Left kidney (tissue), 1 donor: ENCODE measurements at regions not wholly inside any gene's neighbourhood (a gene's known extent, or its start where the extent isn't known, plus 50 kb on each side); places are given as distances from the start of the nearest gene placed in this dataset.
A peak's percentile ranks its signal among the peaks of the same experiment; 100 is the strongest.
"Not testable (repeated sequence)": the region's sequence is repeated elsewhere in the genome, so short reads cannot be mapped to it uniquely, and the experiment has no call there.

ENCODE experiments used
- DNase-seq: peaks from one replicate; pipeline ENCODE4 v3.0.0-alpha.2; 2013

- DNase-seq = no peak
Measured at GRCh38 chr9:27818348-27818747, 245.1 kb upstream of the C9orf72 start.

GRCh38 chr9:27828908-27829307, 255.6 kb upstream of the C9orf72 start:
- no peak for DNase-seq

GRCh38 chr9:27829621-27830020, 256.3 kb upstream of the C9orf72 start:
- DNase-seq = no peak

- DNase-seq = not testable (repeated sequence)
Measured at GRCh38 chr9:27832108-27832507, 258.8 kb upstream of the C9orf72 start.

- DNase-seq = no peak
Measured at GRCh38 chr9:27835286-27835685, 262.0 kb upstream of the C9orf72 start.

GRCh38 chr9:27835746-27836145, 262.5 kb upstream of the C9orf72 start:
- DNase-seq = no peak

GRCh38 chr9:27836661-27837401, 263.6 kb upstream of the C9orf72 start:
- no peak for DNase-seq

- DNase-seq = no peak
Measured at GRCh38 chr9:27838876-27839275, 265.6 kb upstream of the C9orf72 start.

- DNase-seq = not testable (repeated sequence)
Measured at GRCh38 chr9:27839767-27840166, 266.5 kb upstream of the C9orf72 start.

- DNase-seq = no peak
Measured at GRCh38 chr9:27844797-27845196, 271.5 kb upstream of the C9orf72 start.

GRCh38 chr9:27847380-27847779, 274.1 kb upstream of the C9orf72 start:
- no peak for DNase-seq

GRCh38 chr9:27847818-27848217, 274.5 kb upstream of the C9orf72 start:
- no peak for DNase-seq

GRCh38 chr9:27848315-27848714, 275.0 kb upstream of the C9orf72 start:
- no peak for DNase-seq

- DNase-seq = no peak
Measured at GRCh38 chr9:27851858-27852257, 278.6 kb upstream of the C9orf72 start.

- no peak for DNase-seq
Measured at GRCh38 chr9:27853529-27853928, 280.2 kb upstream of the C9orf72 start.

- DNase-seq = no peak
Measured at GRCh38 chr9:27856054-27856453, 282.8 kb upstream of the C9orf72 start.

- no peak for DNase-seq
Measured at GRCh38 chr9:27856748-27857147, 283.5 kb upstream of the C9orf72 start.

- no peak for DNase-seq
Measured at GRCh38 chr9:27861887-27862286, 288.6 kb upstream of the C9orf72 start.

- DNase-seq = peak; percentile 21
Measured at GRCh38 chr9:27864644-27865438, 291.6 kb upstream of the C9orf72 start.

GRCh38 chr9:27866741-27867140, 293.5 kb upstream of the C9orf72 start:
- no peak for DNase-seq

GRCh38 chr9:27870404-27870803, 297.1 kb upstream of the C9orf72 start:
- no peak for DNase-seq

GRCh38 chr9:27880156-27880555, 306.9 kb upstream of the C9orf72 start:
- no peak for DNase-seq

GRCh38 chr9:27880635-27881034, 307.4 kb upstream of the C9orf72 start:
- no peak for DNase-seq
